ENCODE measurements at regions not wholly inside any gene's neighbourhood (a gene's known extent, or its start where the extent isn't known, plus 50 kb on each side); places are given as distances from the start of the nearest gene placed in this dataset.

DNA sequence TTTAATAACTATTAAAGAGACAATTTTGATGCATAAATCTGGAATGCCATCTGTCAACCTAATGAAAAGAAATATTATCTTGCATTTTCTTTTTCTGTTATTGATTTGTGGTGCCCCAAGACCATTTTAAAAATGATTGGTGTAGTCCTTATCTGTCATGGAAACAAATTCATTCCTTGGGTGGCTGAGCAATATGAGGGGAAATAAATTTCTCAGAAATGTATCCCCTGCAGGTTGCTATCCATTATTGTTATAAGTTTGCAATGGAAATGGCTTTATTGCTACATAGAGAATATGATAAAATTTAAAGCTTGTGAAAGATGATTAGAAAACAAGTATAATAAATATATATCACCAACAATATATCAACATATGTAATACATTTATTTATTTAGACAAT lies 607.0 kb downstream of the DNAJB9 start:
- no peak for DNase-seq (ENCODE audit: insufficient read length, low spot score)
- TF ChIP-seq TAF1 (IDR thresholded peaks at IDR 0.05; ENCODE audit: low read depth, low read length) (no peak), SPI1 (IDR thresholded peaks at IDR 0.05; ENCODE audit: low read depth, low read length) (no peak), POLR2AphosphoS5 (IDR thresholded peaks at IDR 0.05; ENCODE audit: low read depth, low read length) (no peak), PAX5 (IDR thresholded peaks at IDR 0.05; ENCODE audit: insufficient read depth, low read length, severe bottlenecking) (no peak), POLR2A (IDR thresholded peaks at IDR 0.05; ENCODE audit: low read depth, low read length) (no peak), POU2F2 (IDR thresholded peaks at IDR 0.05; ENCODE audit: low read depth, low read length) (no peak)
- FAIRE-seq: no peak

DNA sequence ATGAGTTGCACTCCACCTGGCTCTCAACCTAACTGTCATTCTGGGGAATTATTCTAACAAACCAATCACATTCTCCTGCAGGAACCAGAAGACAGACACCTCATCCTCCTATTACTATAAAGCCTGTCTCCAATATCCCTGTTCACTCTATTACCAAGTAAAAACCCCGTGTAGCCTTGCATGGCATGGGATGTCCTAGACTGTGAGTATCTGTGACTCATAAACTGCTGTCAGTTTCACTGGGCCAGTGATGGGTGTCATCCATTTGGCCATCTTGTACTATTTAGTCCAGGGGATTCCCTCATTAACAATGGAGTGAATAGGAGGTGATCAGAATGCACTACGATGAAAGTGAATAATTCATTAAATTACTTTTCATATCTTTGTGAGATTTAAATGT lies 608.7 kb downstream of the DNAJB9 start:
- DNase-seq (ENCODE audit: insufficient read length, low spot score) (no peak), FAIRE-seq (no peak)
- TF ChIP-seq SPI1 (IDR thresholded peaks at IDR 0.05; ENCODE audit: low read depth, low read length) (no peak), PAX5 (IDR thresholded peaks at IDR 0.05; ENCODE audit: insufficient read depth, low read length, severe bottlenecking) (no peak), POU2F2 (IDR thresholded peaks at IDR 0.05; ENCODE audit: low read depth, low read length) (no peak), POLR2A (IDR thresholded peaks at IDR 0.05; ENCODE audit: low read depth, low read length) (no peak), POLR2AphosphoS5 (IDR thresholded peaks at IDR 0.05; ENCODE audit: low read depth, low read length) (no peak), TAF1 (IDR thresholded peaks at IDR 0.05; ENCODE audit: low read depth, low read length) (no peak)

DNA sequence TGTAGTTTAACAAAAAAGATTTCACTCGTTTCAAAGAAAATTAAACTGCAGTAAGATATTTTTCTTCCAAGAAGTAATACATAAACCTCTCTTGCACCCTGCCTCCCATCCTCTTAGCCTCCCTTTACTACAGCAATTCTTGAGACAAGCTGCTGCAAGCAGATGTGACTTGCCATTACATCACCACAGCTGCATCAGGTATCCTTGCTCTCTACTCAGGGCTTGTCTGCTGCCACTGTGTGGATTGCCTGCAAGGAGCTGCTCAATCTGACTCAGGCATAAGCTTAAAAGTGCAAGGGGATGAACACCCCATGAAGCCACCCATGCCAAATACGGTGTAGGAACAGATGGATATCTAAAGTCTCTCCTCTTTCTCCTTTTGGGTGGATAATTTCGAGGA lies 609.9 kb downstream of the DNAJB9 start:
- DNase-seq (ENCODE audit: insufficient read length, low spot score): no peak
- TF ChIP-seq SPI1 (IDR thresholded peaks at IDR 0.05; ENCODE audit: low read depth, low read length): no peak
- no peak for TF ChIP-seq POLR2A (IDR thresholded peaks at IDR 0.05; ENCODE audit: low read depth, low read length)
- no peak for TF ChIP-seq POLR2AphosphoS5 (IDR thresholded peaks at IDR 0.05; ENCODE audit: low read depth, low read length)
- no peak for TF ChIP-seq PAX5 (IDR thresholded peaks at IDR 0.05; ENCODE audit: insufficient read depth, low read length, severe bottlenecking)
- no peak for TF ChIP-seq TAF1 (IDR thresholded peaks at IDR 0.05; ENCODE audit: low read depth, low read length)
- TF ChIP-seq POU2F2 (IDR thresholded peaks at IDR 0.05; ENCODE audit: low read depth, low read length): no peak
- FAIRE-seq: no peak

DNA sequence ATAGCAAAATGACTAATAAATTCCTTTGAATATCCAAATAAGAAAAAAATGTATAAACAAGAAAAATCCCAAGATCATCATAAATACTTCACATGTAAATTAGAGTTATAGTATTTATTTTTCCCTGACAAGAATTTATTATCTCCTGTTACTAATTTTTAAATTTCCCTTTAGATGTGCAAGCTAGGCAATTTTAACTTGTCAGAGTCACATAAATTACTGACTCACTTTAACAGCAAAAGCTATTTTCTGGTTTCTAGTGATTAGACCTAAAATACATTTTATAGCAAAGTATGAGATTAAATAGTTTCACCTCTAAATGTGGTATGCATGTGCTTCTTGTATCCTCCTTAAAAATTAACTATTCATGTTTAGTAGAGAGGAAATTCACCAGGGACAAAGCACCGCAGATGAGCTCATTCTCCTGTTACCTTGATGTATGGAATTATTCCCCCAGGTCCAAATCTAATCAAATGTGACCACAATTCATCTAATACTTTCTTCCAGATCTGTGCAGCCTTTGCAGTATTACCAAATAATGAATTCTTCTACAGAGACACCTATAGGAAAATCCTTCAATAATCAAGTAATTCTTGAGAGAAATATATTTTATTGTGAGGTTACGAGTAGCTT lies 621.2 kb downstream of the DNAJB9 start:
- FAIRE-seq: no peak
- TF ChIP-seq POLR2AphosphoS5 (IDR thresholded peaks at IDR 0.05; ENCODE audit: low read depth, low read length) (no peak), PAX5 (IDR thresholded peaks at IDR 0.05; ENCODE audit: insufficient read depth, low read length, severe bottlenecking) (no peak), TAF1 (IDR thresholded peaks at IDR 0.05; ENCODE audit: low read depth, low read length) (no peak), POU2F2 (IDR thresholded peaks at IDR 0.05; ENCODE audit: low read depth, low read length) (no peak)
- no peak for DNase-seq (ENCODE audit: insufficient read length, low spot score)

DNA sequence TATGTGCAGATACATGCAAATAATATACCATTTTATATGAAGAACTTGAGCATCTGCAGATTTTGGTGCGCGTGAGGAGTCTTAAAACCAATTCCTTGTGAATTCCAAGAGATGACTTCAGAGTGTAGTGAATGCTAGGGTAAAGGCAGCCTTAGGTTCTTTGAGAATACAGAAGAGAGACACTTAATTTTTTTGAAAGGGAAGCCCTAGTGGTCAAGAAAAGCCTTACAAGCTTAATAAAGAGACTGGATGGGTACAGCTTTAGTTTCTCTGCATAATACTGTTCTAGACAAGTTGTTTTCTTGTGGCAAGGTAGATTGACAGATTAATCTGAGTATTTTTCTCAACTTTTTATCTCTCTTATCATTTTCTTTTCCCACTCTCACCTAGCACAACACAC lies 636.5 kb downstream of the DNAJB9 start:
- FAIRE-seq (no peak), DNase-seq (ENCODE audit: insufficient read length, low spot score) (no peak)
- TF ChIP-seq PAX5 (IDR thresholded peaks at IDR 0.05; ENCODE audit: insufficient read depth, low read length, severe bottlenecking) (no peak), TAF1 (IDR thresholded peaks at IDR 0.05; ENCODE audit: low read depth, low read length) (no peak), POLR2A (IDR thresholded peaks at IDR 0.05; ENCODE audit: low read depth, low read length) (no peak), POLR2AphosphoS5 (IDR thresholded peaks at IDR 0.05; ENCODE audit: low read depth, low read length) (no peak), SPI1 (IDR thresholded peaks at IDR 0.05; ENCODE audit: low read depth, low read length) (no peak), POU2F2 (IDR thresholded peaks at IDR 0.05; ENCODE audit: low read depth, low read length) (no peak)

DNA sequence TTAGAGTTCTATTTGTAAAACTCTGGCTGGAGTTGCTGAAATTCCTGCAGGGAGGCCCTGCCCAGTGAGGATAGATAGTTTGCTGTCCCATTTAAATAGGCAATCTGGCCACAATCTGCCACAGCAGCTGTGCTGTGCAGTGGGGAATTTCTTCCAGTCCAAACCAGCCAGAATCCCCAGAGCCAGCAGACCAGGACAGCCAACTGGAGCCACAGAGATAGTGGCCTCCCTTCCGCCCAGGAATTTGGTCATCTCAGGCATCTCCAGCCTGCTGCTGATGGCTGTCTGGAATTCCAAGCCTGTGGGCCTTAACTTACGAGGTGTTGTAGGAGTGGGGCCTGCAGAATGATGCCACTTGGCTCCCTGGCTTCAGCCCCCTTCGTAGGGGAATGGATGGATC lies 643.4 kb downstream of the DNAJB9 start:
- DNase-seq (ENCODE audit: insufficient read length, low spot score) (no peak), FAIRE-seq (no peak)
- TF ChIP-seq SPI1 (IDR thresholded peaks at IDR 0.05; ENCODE audit: low read depth, low read length) (no peak), POLR2A (IDR thresholded peaks at IDR 0.05; ENCODE audit: low read depth, low read length) (no peak), POU2F2 (IDR thresholded peaks at IDR 0.05; ENCODE audit: low read depth, low read length) (no peak), PAX5 (IDR thresholded peaks at IDR 0.05; ENCODE audit: insufficient read depth, low read length, severe bottlenecking) (no peak), TAF1 (IDR thresholded peaks at IDR 0.05; ENCODE audit: low read depth, low read length) (no peak), POLR2AphosphoS5 (IDR thresholded peaks at IDR 0.05; ENCODE audit: low read depth, low read length) (no peak)

DNA sequence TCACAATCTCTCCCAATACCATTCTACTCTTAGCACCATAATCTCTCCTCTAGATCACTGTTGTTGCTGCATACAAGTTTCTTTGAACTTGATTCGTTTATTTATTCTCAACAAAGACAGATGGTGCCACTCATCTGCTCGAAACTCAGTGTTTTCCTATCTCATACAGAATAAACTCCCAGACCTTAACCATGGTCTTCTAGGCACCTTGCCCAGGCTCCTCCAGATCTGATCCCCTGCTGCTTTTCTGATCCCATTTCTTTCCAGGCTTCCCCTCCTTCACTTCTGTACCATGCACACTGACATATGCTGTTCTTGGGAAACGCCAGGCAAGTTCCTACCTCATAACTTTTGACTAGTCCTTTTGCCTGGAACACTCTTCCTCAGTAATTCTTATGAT lies 645.7 kb downstream of the DNAJB9 start:
- DNase-seq (ENCODE audit: insufficient read length, low spot score) (no peak), FAIRE-seq (no peak)
- TF ChIP-seq POLR2AphosphoS5 (IDR thresholded peaks at IDR 0.05; ENCODE audit: low read depth, low read length): no peak
- no peak for TF ChIP-seq PAX5 (IDR thresholded peaks at IDR 0.05; ENCODE audit: insufficient read depth, low read length, severe bottlenecking)
- TF ChIP-seq POLR2A (IDR thresholded peaks at IDR 0.05; ENCODE audit: low read depth, low read length): no peak
- no peak for TF ChIP-seq TAF1 (IDR thresholded peaks at IDR 0.05; ENCODE audit: low read depth, low read length)
- TF ChIP-seq POU2F2 (IDR thresholded peaks at IDR 0.05; ENCODE audit: low read depth, low read length): no peak
- TF ChIP-seq SPI1 (IDR thresholded peaks at IDR 0.05; ENCODE audit: low read depth, low read length): no peak

DNA sequence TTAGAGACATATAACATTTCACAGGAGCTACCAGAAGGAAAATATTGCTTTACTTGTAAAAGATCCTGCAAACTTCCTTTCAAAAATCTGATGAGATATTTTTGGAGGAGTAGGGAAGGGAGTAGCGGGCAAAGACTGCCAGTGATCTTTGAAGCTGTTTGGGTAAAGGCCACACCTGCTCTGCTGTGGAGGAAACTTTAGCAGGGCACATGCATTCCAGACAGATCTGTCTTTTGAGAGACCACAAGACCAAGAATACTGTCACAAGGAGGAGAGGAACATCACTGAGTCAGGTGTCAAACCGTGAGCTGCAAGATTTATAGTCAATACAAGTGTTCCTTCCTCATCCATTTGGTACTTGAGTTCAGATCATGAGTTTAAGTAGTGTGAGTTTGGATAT lies 654.4 kb downstream of the DNAJB9 start:
- DNase-seq (ENCODE audit: insufficient read length, low spot score) (no peak), FAIRE-seq (no peak)
- TF ChIP-seq POLR2AphosphoS5 (IDR thresholded peaks at IDR 0.05; ENCODE audit: low read depth, low read length) (no peak), POLR2A (IDR thresholded peaks at IDR 0.05; ENCODE audit: low read depth, low read length) (no peak), POU2F2 (IDR thresholded peaks at IDR 0.05; ENCODE audit: low read depth, low read length) (no peak), TAF1 (IDR thresholded peaks at IDR 0.05; ENCODE audit: low read depth, low read length) (no peak), PAX5 (IDR thresholded peaks at IDR 0.05; ENCODE audit: insufficient read depth, low read length, severe bottlenecking) (no peak), SPI1 (IDR thresholded peaks at IDR 0.05; ENCODE audit: low read depth, low read length) (no peak)

DNA sequence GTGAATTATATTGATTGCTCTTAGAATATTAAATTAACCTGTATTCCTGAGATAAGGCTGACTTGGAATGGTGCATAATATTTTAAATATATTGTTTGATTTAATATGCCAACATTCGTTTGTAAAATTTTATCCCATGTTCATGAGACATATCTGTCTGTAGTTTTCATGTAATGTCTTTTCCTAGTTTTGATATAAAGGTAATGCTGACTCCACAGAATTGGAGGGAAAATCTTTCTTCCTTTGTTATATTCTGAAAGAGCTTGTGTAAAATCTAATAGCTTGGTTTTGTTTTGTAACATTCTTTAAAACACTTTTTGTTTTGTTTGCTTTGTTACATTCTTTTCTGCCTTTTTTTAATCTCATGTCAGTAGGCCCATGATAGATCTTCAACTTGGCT lies 657.0 kb downstream of the DNAJB9 start:
- TF ChIP-seq POLR2A (IDR thresholded peaks at IDR 0.05; ENCODE audit: low read depth, low read length): no peak
- no peak for TF ChIP-seq PAX5 (IDR thresholded peaks at IDR 0.05; ENCODE audit: insufficient read depth, low read length, severe bottlenecking)
- TF ChIP-seq POU2F2 (IDR thresholded peaks at IDR 0.05; ENCODE audit: low read depth, low read length): no peak
- TF ChIP-seq POLR2AphosphoS5 (IDR thresholded peaks at IDR 0.05; ENCODE audit: low read depth, low read length): no peak
- TF ChIP-seq SPI1 (IDR thresholded peaks at IDR 0.05; ENCODE audit: low read depth, low read length): no peak
- TF ChIP-seq TAF1 (IDR thresholded peaks at IDR 0.05; ENCODE audit: low read depth, low read length): no peak
- FAIRE-seq (no peak), DNase-seq (ENCODE audit: insufficient read length, low spot score) (no peak)

DNA sequence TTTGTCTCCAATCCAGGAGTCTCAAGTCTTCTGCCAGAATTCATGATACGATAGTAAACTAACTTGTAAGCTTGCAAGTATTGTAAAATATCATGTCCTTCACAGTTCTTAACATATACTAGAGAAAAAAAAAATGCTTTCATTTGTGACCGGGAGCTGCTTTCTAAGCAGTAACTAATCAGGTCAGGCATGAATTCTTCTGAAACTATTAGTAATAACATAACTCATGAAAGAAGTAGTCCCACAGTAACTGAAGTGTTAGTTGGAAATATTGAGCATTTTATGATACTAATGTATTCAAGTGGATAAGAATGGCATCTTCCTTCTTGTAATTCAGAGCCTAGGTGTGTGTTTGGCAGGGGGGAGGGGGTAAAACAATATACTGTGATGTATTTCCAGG lies 665.6 kb downstream of the DNAJB9 start:
- DNase-seq (ENCODE audit: insufficient read length, low spot score) (no peak), FAIRE-seq (no peak)

More for the DNA sequence above, 665.6 kb downstream of the DNAJB9 start:
- no peak for TF ChIP-seq SPI1 (IDR thresholded peaks at IDR 0.05; ENCODE audit: low read depth, low read length)
- TF ChIP-seq POLR2A (IDR thresholded peaks at IDR 0.05; ENCODE audit: low read depth, low read length): no peak
- no peak for TF ChIP-seq POU2F2 (IDR thresholded peaks at IDR 0.05; ENCODE audit: low read depth, low read length)
- no peak for TF ChIP-seq POLR2AphosphoS5 (IDR thresholded peaks at IDR 0.05; ENCODE audit: low read depth, low read length)
- no peak for TF ChIP-seq TAF1 (IDR thresholded peaks at IDR 0.05; ENCODE audit: low read depth, low read length)
- no peak for TF ChIP-seq PAX5 (IDR thresholded peaks at IDR 0.05; ENCODE audit: insufficient read depth, low read length, severe bottlenecking)

All from GM12891 (cell line).